HG02840 (cell line): ENCODE measurements at regions not wholly inside any gene's neighbourhood (a gene's known extent, or its start where the extent isn't known, plus 50 kb on each side); places are given as distances from the start of the nearest gene placed in this dataset.
"Not testable (repeated sequence)": the region's sequence is repeated elsewhere in the genome, so short reads cannot be mapped to it uniquely, and the experiment has no call there.

ENCODE experiments used
- ATAC-seq: cut with Tn5 transposase; IDR thresholded peaks from one replicate; pipeline ENCODE4 v1.9.1; 2021; ENCODE audit warnings: mild to moderate bottlenecking, moderate library complexity, moderate number of reproducible peaks; ENCODE audit not compliant: unreplicated experiment, low FRiP score

DNA sequence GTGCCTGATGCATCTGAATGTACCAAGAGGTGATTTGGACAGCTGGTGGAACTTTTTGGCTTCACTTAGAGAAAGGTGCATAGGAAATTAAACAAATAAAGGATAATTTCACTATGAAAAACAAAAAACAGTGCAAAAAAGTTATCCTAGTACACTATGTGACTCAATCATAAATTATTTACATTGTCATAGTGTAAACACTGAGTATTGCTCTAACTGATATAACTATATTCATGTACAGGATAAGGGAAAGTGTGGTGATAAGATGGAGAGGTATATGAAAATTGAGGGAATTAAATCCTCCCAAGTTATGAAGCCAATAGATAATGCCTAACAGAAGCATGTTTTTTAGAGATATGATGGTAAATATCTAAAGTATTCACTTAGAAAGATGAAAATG is 50.2 kb upstream of the CPNE4 start:
- no peak for ATAC-seq

DNA sequence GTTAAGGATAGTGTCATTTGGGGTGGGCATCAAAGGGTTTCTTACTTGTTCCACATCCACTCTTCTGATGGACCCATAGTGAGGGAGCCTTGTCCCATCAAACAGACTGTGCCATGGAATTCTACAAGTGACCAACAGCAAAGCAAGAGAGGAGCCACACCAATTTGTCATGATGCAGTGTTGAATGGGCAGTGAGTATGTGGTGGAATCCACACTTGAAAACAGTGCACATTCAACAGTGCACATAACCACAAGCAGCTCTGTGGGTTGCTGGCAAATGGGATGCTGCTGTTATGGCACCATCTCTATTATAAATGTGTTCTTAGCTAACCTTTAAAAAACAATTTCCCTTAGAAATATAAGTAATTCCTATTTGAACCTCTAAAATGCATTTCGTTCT is 52.5 kb upstream of the CPNE4 start:
- no peak for ATAC-seq

DNA sequence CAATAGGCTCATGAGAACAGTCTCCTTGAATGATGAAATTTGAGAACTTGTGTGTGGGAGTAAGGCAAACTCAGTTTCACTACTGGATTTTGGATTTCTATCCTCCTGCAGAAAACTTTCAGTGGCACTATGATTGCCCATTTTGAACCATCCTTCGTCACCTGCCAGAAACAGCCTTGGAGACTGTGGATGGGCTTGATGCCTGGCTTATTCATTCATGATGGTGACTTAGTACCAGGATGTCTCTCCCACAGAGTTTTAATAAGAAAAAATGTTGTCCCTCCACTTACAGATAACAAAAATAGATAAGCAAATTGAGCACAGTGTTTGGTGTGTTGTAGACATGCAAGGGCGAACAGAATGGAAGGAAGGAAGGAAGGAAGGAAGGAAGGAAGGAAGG is 53.5 kb upstream of the CPNE4 start:
- no peak for ATAC-seq

- no peak for ATAC-seq
Measured at GRCh38 chr3:132090921-132091320, 56.1 kb upstream of the CPNE4 start.

DNA sequence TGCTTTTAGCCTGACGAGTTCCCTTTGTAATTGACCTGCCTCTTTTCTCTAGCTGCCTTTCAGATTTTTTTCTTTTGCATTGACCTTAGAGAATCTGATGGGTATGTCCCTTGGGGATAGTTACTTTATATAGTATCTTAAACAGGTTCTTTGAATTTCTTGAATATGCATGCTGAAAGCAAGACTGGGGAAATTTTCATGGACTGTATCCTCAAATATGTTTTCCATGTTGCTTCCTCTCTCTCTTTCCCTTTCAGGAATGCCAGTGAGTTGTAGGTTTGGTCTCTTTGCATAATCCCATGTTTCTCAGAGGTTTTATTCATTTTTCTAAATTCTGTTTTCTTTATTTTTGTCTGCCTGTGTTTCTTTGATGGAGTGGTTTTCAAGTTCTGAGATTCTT is 81.8 kb upstream of the CPNE4 start:
- ATAC-seq: no peak

DNA sequence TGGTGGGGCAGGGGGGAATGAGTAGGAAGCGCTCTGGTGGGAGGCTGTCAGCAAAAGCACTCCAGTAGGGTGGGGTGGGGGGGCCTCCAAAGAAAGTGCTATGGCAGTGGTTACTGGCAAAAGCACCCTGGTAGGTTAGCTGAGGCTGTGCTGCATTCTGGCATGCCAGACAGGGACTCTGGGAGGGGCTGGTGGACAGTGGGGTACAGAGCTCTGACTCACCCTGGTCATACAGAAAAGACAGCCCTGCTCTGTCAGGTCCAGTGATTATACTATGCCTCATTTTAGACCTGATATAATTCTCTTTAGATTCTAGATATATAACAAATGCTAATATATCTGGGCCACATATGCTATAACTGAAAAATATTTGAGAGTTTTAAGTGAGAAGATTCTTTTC is 82.8 kb upstream of the CPNE4 start:
- no peak for ATAC-seq

GRCh38 chr3:132119531-132119930 is 84.7 kb upstream of the CPNE4 start:
- ATAC-seq: no peak

DNA sequence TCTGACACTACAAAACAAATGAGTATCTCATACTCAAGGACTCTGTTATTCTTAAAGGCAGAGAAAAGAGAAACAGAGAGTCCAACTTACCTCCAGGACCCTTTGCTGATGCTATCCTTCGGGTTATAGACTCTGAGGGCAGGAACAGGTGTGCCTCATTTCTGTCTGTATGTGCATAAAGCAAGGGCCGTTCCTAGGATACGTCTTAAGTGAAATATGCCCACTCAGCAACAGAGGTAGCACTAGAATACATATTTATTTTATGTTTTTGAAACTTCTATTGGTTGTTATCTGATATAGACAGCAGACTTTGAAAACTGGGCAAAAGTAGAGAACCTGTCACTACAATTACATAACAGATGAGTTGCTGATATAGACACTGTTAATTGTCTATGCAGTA is 89.3 kb upstream of the CPNE4 start:
- ATAC-seq: no peak

- no peak for ATAC-seq
Measured at GRCh38 chr3:132124651-132125284, 90.0 kb upstream of the CPNE4 start.

GRCh38 chr3:132134611-132135010 is 99.8 kb upstream of the CPNE4 start:
- no peak for ATAC-seq

GRCh38 chr3:132135628-132136333 is 101.0 kb upstream of the CPNE4 start:
- ATAC-seq: no peak

- no peak for ATAC-seq
Measured at GRCh38 chr3:132136334-132136716, 101.5 kb upstream of the CPNE4 start.

GRCh38 chr3:132136902-132137301 is 102.1 kb upstream of the CPNE4 start:
- ATAC-seq: not testable (repeated sequence)

DNA sequence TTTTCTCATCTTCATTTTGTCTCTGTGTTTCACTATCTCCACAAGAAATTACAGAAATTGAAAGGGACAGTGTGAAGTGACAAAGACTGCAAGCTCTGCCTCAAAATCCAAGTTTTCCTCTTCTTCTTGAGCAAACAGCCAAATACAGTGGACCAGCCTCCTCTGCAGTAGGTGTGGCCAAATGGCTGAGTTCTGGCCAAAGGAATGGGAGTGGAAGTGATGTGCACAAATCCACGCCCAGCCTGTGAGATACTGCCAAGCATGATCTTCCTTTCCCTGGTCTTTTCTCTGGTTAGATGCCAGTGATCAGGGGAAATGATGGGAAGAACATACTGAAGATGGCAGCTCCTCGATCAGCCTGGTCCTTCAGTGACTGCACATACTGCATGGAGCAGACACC is 111.0 kb upstream of the CPNE4 start:
- no peak for ATAC-seq

GRCh38 chr3:132154619-132155018 is 119.8 kb upstream of the CPNE4 start:
- no peak for ATAC-seq

GRCh38 chr3:132159145-132159544 is 124.3 kb upstream of the CPNE4 start:
- ATAC-seq: no peak

- no peak for ATAC-seq
Measured at GRCh38 chr3:132160198-132160597, 125.4 kb upstream of the CPNE4 start.

GRCh38 chr3:132161608-132162007 is 126.8 kb upstream of the CPNE4 start:
- no peak for ATAC-seq

DNA sequence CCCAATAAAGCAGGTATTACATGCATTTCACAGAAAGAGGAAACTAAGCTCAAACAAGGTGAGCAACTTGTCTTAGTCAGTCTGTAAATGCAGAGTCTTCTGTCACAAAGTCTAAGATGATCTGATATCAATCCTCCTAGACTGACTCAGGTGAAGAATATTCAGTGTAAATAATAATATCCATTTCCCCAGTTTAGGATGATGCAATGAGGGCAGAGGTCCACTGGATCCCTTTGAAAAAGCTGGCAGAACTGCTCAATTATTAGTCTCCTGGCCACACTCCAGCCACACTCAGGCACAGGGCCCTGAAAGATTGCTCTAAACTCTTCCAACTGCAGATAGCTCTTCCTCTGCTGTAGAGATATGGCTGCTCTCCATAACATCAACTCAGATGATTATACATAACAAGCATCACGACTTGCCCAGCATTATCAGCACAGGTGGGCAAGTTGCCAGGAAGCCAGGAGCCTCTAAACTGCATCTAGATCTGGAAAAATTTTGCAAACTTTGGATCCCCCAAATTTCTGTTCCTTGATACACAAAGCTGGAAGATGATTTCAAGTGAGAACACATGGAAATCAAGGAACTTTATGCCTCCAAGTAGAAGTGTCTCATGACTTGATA is 129.8 kb upstream of the CPNE4 start:
- no peak for ATAC-seq

DNA sequence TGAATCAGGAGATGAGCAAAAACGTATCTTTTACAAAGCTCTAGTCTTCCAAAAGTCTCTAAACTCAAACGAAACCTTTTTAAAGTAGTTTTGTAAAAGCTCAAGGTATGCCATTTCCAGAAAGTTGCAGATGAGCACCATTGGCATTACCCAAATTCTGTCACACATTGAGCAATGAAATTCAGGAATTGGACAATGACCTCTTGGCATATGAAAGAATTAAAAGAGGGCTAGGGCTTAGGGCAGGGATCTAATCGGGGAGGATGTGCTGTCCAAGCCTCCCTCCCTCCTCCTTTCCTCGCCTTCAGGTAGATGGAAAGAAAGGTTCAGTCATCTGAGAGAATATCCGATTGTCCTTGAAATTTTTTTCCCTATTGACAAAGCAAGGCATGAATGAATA is 133.1 kb upstream of the CPNE4 start:
- ATAC-seq: no peak

GRCh38 chr3:132174500-132174899 is 139.7 kb upstream of the CPNE4 start:
- ATAC-seq: no peak

DNA sequence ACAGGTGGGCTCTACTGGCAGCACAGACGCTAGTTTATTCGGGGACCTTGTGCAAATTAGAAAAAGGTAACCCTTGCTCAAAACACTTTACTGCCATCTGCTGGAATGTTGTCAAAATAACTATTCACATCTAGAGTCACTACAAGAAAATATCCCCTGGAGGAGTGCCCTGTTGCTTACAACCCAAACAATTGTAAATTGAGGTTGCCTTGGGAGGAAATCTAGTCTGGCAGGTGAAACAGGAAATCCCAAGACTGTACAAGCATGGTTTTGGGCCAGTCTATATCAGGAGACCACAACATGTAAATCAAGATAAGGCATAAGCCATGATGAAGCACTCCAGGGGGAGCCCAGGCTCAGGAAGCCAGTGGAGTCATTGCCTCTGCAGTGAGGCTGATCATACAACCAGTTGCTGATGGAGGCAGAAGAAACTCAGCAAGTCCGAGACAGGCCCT is 136.8 kb upstream of the ACP3 start:
- ATAC-seq: no peak
